ENCODE measurements at regions not wholly inside any gene's neighbourhood (a gene's known extent, or its start where the extent isn't known, plus 50 kb on each side); places are given as distances from the start of the nearest gene placed in this dataset.

DNA sequence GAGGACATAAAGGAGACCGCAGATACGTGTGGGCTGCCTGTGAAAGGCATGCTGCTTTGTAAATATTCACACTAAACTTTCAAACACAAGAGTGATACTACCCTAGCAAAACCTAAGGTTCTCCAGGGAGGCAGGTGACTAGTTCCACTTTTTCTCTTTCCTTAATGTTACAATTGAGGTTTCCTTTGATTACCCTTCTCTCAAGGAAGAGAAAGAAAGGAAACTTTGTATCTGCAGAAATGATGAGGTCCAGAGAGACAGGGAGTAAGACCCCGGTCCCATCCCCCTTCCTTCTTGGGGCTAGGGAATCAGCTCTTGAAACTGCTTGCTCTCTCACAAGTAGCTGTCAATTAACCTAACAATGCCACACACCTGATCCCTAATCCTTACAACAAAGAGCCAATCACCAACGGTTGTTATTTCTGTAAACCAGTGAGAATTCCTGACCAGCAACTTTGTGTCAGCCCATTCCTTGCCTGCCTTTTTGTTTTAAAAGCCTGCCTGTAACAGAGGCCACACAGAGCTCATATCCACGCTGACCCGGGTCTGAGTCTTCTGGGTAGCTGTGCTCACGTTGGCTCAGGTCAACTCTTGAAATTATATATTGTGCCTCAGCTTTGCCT is 754.8 kb upstream of the FRG1 start:
- no peak overlapping the region for H3K27ac ChIP-seq
- H3K4me1 ChIP-seq (replicated peaks in 1 of 2) = no peaks in the 10 kb centered on the region
- WGBS, 10 experiments = 8 to 93% (median 39%) methylated on average over 2 to 6 of the region's 7 CpGs

GRCh38 chr4:189187531-189188052 is 753.1 kb upstream of the FRG1 start:
- 0 to 100% (median 43%) methylated on average over 1 to 2 of the region's 2 CpGs; no CpG with 5 or more reads in 1 of the 10 experiments for WGBS, 10 experiments
- no peaks in the 10 kb centered on the region for H3K4me1 ChIP-seq (replicated peaks in 1 of 2)
- ATAC-seq (replicated peaks in 6 of 8) = peak in 2 of 8 experiments; percentile 38
- in situ Hi-C loops (cut with MboI; ENCODE audit: low pct_unique_long_range_greater_than_20kb in 2 of 9, low sequenced_read_pairs in 9 of 9, unreplicated experiment in 9 of 9) = no loop called here
- no peak overlapping the region for H3K27ac ChIP-seq
- no peak overlapping the region for H3K4me3 ChIP-seq

More for the DNA sequence above, 754.8 kb upstream of the FRG1 start:
- no peak overlapping the region for H3K4me3 ChIP-seq
- ATAC-seq (replicated peaks in 6 of 8) = no peak
- in situ Hi-C loops (cut with MboI; ENCODE audit: low pct_unique_long_range_greater_than_20kb in 2 of 9, low sequenced_read_pairs in 9 of 9, unreplicated experiment in 9 of 9) = no loop called here

- in situ Hi-C loops (cut with MboI; ENCODE audit: low pct_unique_long_range_greater_than_20kb in 2 of 9, low sequenced_read_pairs in 9 of 9, unreplicated experiment in 9 of 9) = no loop called here
- no peak overlapping the region for H3K27ac ChIP-seq
- ATAC-seq (replicated peaks in 6 of 8) = no peak
- 55 to 100% (median 89%) methylated on average over 1 to 9 of the region's 10 CpGs; no CpG with 5 or more reads in 1 of the 10 experiments for WGBS, 10 experiments
- H3K4me1 ChIP-seq (replicated peaks in 1 of 2) = peaks cover 3 to 8% of the 10 kb centered on the region in 2 donors
- H3K4me3 ChIP-seq = no peak overlapping the region
Observed at GRCh38 chr4:189198624-189199023, 742.0 kb upstream of the FRG1 start.

DNA sequence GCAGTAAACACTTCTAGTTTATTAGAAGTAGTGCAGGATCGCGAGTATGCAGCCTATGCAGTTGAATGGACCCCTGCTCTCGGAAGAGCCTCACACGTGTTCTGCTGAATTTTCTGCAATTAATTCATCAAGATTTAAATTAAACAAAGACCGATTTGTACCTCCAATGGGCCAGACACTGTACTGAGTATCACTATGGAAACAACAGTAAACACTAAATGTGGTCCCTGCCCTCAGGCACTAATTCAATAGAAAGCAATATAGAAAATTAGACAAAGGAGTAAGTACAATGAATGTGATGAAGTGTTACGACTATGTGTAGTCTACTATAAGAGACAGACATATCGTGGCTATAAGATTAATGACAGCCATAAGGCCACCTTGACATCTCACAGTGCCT is 740.3 kb upstream of the FRG1 start:
- WGBS, 10 experiments = 23 to 100% (median 73%) methylated on average over 1 to 7 of the region's 7 CpGs; no CpG with 5 or more reads in 1 of the 10 experiments
- H3K4me3 ChIP-seq = no peak overlapping the region
- peaks cover 3 to 8% of the 10 kb centered on the region in 2 donors for H3K4me1 ChIP-seq (replicated peaks in 1 of 2)
- H3K27ac ChIP-seq = no peak overlapping the region
- peak in 3 of 8 experiments; percentile 46 to 81 (median 69) for ATAC-seq (replicated peaks in 6 of 8)
- in situ Hi-C loops (cut with MboI; ENCODE audit: low pct_unique_long_range_greater_than_20kb in 2 of 9, low sequenced_read_pairs in 9 of 9, unreplicated experiment in 9 of 9) = no loop called here

DNA sequence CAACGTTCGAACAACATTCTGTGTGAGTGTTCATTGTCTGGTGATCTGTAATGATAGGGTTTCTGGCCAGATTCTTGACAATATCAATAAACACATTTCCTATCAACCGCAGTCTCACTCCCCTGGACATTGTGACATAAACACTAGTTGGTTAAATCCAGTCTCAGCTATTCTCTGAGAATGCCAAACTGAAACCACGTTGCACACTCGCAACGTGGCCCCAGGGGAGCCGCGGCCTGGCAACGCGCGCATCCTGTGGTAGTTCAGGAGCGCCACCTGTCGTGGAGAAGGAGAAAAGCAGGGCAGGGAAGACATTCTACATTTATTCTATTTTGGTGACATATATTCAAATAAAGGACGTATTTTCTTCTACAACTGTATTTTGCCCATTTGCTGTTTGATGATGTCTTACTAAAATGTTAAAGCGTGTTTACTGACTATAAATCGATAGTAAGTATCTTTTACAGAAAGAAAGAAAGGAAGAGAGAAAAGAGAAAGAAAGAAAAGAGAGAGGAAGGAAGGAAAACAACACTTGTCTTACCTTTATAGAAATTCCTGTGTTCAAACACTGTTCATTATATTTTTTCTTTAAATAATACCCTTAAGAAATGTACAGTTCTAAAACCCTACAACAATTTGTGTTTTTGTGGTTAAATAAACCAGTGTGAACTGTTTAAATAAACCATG is 738.3 kb upstream of the FRG1 start:
- in situ Hi-C loops (cut with MboI; ENCODE audit: low pct_unique_long_range_greater_than_20kb in 2 of 9, low sequenced_read_pairs in 9 of 9, unreplicated experiment in 9 of 9) = no loop called here
- Histone ChIP-seq H3K27ac (no peak overlapping the region), H3K4me3 (no peak overlapping the region), H3K4me1 (replicated peaks in 1 of 2) (peaks cover 3 to 8% of the 10 kb centered on the region in 2 donors)
- ATAC-seq (replicated peaks in 6 of 8) = peak; percentile 66 to 90 (median 76)
- 1 to 29% (median 18%) methylated on average over 5 to 15 of the region's 16 CpGs for WGBS, 10 experiments

DNA sequence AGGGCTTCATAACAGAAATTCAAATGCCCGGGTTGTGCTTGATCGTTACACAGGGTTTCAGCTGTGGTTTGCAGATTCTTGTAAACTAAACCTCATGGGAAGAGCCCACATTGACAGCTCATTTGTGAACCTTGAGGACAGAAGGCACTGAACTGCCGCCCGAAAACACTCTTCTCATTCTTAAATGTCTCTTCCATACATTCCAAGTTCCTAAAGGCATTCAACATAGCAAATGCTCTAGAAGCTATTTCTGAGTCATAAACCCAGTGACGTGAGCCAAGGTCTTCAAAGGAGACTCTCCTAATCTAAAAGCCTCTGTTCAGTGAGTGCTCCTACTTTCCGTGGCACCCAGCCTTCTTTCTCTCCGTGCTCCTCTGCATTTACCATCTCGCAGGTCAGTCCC is 737.8 kb upstream of the FRG1 start:
- 0 to 90% (median 62%) methylated on average over 1 to 7 of the region's 8 CpGs; no CpG with 5 or more reads in 1 of the 10 experiments for WGBS, 10 experiments
- no peak overlapping the region for H3K27ac ChIP-seq
- ATAC-seq (replicated peaks in 6 of 8) = peak in 2 of 8 experiments; percentile 48 to 53

GRCh38 chr4:189204616-189205015 is 736.1 kb upstream of the FRG1 start:
- WGBS, 10 experiments = 23 to 94% (median 71%) methylated on average over 2 to 8 of the region's 8 CpGs
- Histone ChIP-seq H3K4me1 (replicated peaks in 1 of 2) (peaks cover 3 to 8% of the 10 kb centered on the region in 2 donors), H3K4me3 (no peak overlapping the region), H3K27ac (no peak overlapping the region)
- ATAC-seq (replicated peaks in 6 of 8) = no peak
- in situ Hi-C loops (cut with MboI; ENCODE audit: low pct_unique_long_range_greater_than_20kb in 2 of 9, low sequenced_read_pairs in 9 of 9, unreplicated experiment in 9 of 9) = no loop called here

More for the DNA sequence above, 737.8 kb upstream of the FRG1 start:
- Histone ChIP-seq H3K4me1 (replicated peaks in 1 of 2) (peaks cover 3 to 8% of the 10 kb centered on the region in 2 donors), H3K4me3 (no peak overlapping the region)
- in situ Hi-C loops (cut with MboI; ENCODE audit: low pct_unique_long_range_greater_than_20kb in 2 of 9, low sequenced_read_pairs in 9 of 9, unreplicated experiment in 9 of 9) = no loop called here

DNA sequence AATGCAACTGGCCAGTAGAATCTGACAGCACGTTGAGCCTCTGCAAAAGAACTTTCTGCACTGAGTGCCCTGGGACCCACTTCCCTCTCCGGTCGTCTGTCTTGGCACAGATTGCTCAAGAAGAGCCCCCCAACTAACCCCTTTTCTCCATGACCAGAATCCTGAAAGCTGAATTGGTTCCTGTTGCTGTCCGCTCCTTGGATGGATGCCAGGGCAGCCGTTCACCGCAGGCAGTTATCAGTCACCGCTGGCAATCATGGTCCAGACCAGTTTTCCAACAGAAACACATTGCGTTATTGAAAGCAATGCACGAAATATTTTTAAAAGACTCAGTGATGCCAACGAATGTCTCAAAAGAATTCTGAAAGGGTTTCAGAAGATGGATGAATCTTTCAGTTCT is 733.7 kb upstream of the FRG1 start:
- Histone ChIP-seq H3K4me1 (replicated peaks in 1 of 2) (peaks cover 2 to 5% of the 10 kb centered on the region in 2 donors), H3K27ac (no peak overlapping the region), H3K4me3 (no peak overlapping the region)
- in situ Hi-C loops (cut with MboI; ENCODE audit: low pct_unique_long_range_greater_than_20kb in 2 of 9, low sequenced_read_pairs in 9 of 9, unreplicated experiment in 9 of 9) = no loop called here
- no peak for ATAC-seq (replicated peaks in 6 of 8)
- 4 to 96% (median 83%) methylated on average over 1 to 9 of the region's 10 CpGs for WGBS, 10 experiments

DNA sequence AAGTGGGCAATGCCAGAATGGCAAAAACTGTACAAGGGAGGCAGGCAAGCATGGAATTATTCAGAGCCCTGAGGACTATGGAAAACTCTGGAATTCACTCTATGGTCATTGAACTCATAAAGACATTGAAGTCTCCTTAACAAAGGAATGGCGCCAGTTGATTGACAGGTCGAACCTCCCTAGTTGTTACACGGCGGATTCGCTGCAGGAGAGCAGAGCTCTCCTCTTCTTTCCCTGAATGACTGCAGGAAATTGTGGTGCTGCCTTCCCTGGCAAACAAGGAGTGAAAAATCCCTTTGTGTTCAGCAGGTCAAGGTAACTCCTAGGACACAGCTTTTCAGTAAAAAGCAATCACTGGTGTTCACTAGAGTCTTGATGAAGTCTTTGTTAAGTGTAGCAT is 732.8 kb upstream of the FRG1 start:
- in situ Hi-C loops (cut with MboI; ENCODE audit: low pct_unique_long_range_greater_than_20kb in 2 of 9, low sequenced_read_pairs in 9 of 9, unreplicated experiment in 9 of 9) = no loop called here
- 20 to 100% (median 83%) methylated on average over 1 to 4 of the region's 5 CpGs; no CpG with 5 or more reads in 4 of the 10 experiments for WGBS, 10 experiments
- ATAC-seq (replicated peaks in 6 of 8) = no peak
- Histone ChIP-seq H3K27ac (no peak overlapping the region), H3K4me3 (no peak overlapping the region), H3K4me1 (replicated peaks in 1 of 2) (peaks cover 0 to 2% of the 10 kb centered on the region in 2 donors)

DNA sequence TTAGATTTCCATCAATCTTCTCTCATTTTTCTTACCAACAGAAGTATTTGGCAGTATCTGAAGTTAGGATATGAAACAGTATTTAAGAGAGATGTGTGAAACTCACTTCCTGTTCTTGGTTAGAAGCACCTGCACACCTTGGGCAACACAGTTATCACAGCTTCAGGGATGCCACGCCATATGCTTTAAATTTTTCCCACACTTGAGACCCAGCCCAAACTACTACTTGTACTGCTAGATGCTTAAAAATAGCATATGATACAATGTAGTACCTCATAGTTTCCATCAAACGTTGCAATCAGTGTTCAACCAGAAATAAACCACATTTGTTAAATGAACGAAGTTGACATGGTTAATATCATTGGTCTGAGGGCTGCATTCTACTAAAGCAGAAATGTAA is 725.1 kb upstream of the FRG1 start:
- Histone ChIP-seq H3K4me3 (no peak overlapping the region), H3K4me1 (replicated peaks in 1 of 2) (no peaks in the 10 kb centered on the region), H3K27ac (no peak overlapping the region)
- in situ Hi-C loops (cut with MboI; ENCODE audit: low pct_unique_long_range_greater_than_20kb in 2 of 9, low sequenced_read_pairs in 9 of 9, unreplicated experiment in 9 of 9) = no loop called here
- 0 to 93% (median 59%) methylated on average over 1 to 3 of the region's 3 CpGs for WGBS, 10 experiments
- ATAC-seq (replicated peaks in 6 of 8) = no peak

- ATAC-seq (replicated peaks in 6 of 8) = no peak
- H3K4me3 ChIP-seq = no peak overlapping the region
- WGBS, 10 experiments = 0 to 82% (median 61%) methylated on average over 1 to 4 of the region's 4 CpGs
- H3K27ac ChIP-seq = no peak overlapping the region
- in situ Hi-C loops (cut with MboI; ENCODE audit: low pct_unique_long_range_greater_than_20kb in 2 of 9, low sequenced_read_pairs in 9 of 9, unreplicated experiment in 9 of 9) = no loop called here
- H3K4me1 ChIP-seq (replicated peaks in 1 of 2) = no peaks in the 10 kb centered on the region
Observed at GRCh38 chr4:189221691-189222090, 719.0 kb upstream of the FRG1 start.

DNA sequence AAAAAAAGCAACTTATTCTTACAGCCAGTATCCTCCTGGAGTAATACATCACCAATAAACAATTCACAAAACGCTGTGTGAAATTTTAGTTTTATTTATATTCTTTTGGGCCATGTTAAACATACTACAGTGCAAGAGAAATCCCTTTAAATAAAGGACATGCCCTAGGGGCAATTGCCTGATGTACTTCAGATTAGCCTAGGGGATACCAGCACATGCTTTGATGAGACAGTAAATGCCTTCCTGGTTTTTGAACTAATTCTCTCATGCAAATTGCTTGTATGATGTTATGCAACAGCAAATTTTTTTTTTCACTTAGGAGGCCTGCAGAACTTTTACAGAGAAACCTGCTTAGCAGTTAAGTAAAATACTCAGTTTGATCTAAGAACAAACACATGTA is 711.9 kb upstream of the FRG1 start:
- Histone ChIP-seq H3K27ac (no peak overlapping the region), H3K4me1 (replicated peaks in 1 of 2) (no peaks in the 10 kb centered on the region), H3K4me3 (no peak overlapping the region)
- in situ Hi-C loops (cut with MboI; ENCODE audit: low pct_unique_long_range_greater_than_20kb in 2 of 9, low sequenced_read_pairs in 9 of 9, unreplicated experiment in 9 of 9) = no loop called here
- no peak for ATAC-seq (replicated peaks in 6 of 8)
- 0 to 83% (median 40%) methylated on average over 1 of the region's 1 CpG; no CpG with 5 or more reads in 5 of the 10 experiments for whole genome bisulfite sequencing, 10 experiments

GRCh38 chr4:189232274-189232673 is 708.4 kb upstream of the FRG1 start:
- 0 to 100% (median 67%) methylated on average over 1 to 2 of the region's 2 CpGs for WGBS, 10 experiments
- H3K4me1 ChIP-seq (replicated peaks in 1 of 2) = no peaks in the 10 kb centered on the region
- no peak for ATAC-seq (replicated peaks in 6 of 8)
- no peak overlapping the region for H3K4me3 ChIP-seq
- H3K27ac ChIP-seq = no peak overlapping the region
- in situ Hi-C loops (cut with MboI; ENCODE audit: low pct_unique_long_range_greater_than_20kb in 2 of 9, low sequenced_read_pairs in 9 of 9, unreplicated experiment in 9 of 9) = no loop called here

All from motor neuron (in vitro differentiated cells).